PC-3 (cell line): ENCODE measurements at regions not wholly inside any gene's neighbourhood (a gene's known extent, or its start where the extent isn't known, plus 50 kb on each side); places are given as distances from the start of the nearest gene placed in this dataset.

ENCODE experiments used
- ATAC-seq: fragments of 200-7000 bp; cut with Tn5 transposase; 2 replicates; pipeline ENCODE4 v1.9.1; 2020; ENCODE audit warnings: mild to moderate bottlenecking, moderate library complexity
- BruUV-seq: library from RNA; stranded (reverse); fragments of 400-500 nt; replicated peaks from 2 replicates; lab custom pipeline; 2021; lab: Mats Ljungman, UMichigan
- CTCF ChIA-PET: fragments of 300-600 bp; sonication (Branson Sonifier 250); formaldehyde crosslinking; loops from one replicate; lab custom pipeline; 2022; ENCODE audit warnings: antibody characterized with exemption; lab: Charles Lee
- POLR2A ChIA-PET: fragments of 300-600 bp; sonication (Branson Sonifier 250); formaldehyde crosslinking; loops from one replicate; lab custom pipeline; 2022; ENCODE audit warnings: antibody characterized with exemption; ENCODE audit not compliant: unreplicated experiment; lab: Charles Lee
- DNase-seq: peaks from one replicate; pipeline ENCODE4 v3.0.0-alpha.2; 2015
- H2AFZ ChIP-seq: fragments of 300-600 bp; sonication (generic); 2 replicates; pipeline ENCODE4 v1.6.0; 2016; ENCODE audit warnings: antibody characterized with exemption, low read length
- H3F3A ChIP-seq: fragments of 300-600 bp; sonication (generic); one replicate; pipeline ENCODE4 v1.6.0; 2017; ENCODE audit warnings: antibody characterized with exemption, low read length, control low read depth, mild to moderate bottlenecking; ENCODE audit not compliant: unreplicated experiment
- H3K27ac ChIP-seq: fragments of 300-600 bp; sonication (generic); 2 replicates; pipeline ENCODE4 v1.5.1; 2016; ENCODE audit warnings: mild to moderate bottlenecking, low read length
- H3K27me3 ChIP-seq: fragments of 300-600 bp; sonication (generic); 2 replicates; pipeline ENCODE4 v1.6.1; 2016; ENCODE audit warnings: low read length, mixed read lengths
- H3K36me3 ChIP-seq: fragments of 300-600 bp; sonication (generic); 2 replicates; pipeline ENCODE4 v1.6.1; 2016; ENCODE audit warnings: low read depth, mixed run types, low read length, mixed read lengths
- H3K4me1 ChIP-seq: fragments of 300-600 bp; sonication (generic); 2 replicates; pipeline ENCODE4 v1.5.1; 2016; ENCODE audit warnings: low read length; ENCODE audit not compliant: insufficient read depth
- H3K4me2 ChIP-seq: fragments of 300-600 bp; sonication (generic); 2 replicates; pipeline ENCODE4 v1.6.0; 2016; ENCODE audit warnings: low read length
- H3K4me3 ChIP-seq: fragments of 300-600 bp; sonication (generic); 2 replicates; pipeline ENCODE4 v1.5.1; 2016; ENCODE audit warnings: mild to moderate bottlenecking, low read length, mixed read lengths
- H3K79me2 ChIP-seq: fragments of 300-600 bp; sonication (generic); 2 replicates; pipeline ENCODE4 v1.6.1; 2017; ENCODE audit warnings: low read length, mixed read lengths
- H3K9ac ChIP-seq: fragments of 300-600 bp; sonication (generic); 2 replicates; pipeline ENCODE4 v1.6.0; 2016; ENCODE audit warnings: mild to moderate bottlenecking, low read length
- H3K9me2 ChIP-seq: fragments of 300-600 bp; sonication (generic); replicated peaks from 2 replicates; pipeline ENCODE4 v1.6.1; 2016; ENCODE audit warnings: mixed run types, low read length, mixed read lengths
- H3K9me3 ChIP-seq: fragments of 300-600 bp; sonication (generic); 2 replicates; pipeline ENCODE4 v1.6.1; 2016; ENCODE audit warnings: low read length, mixed read lengths
- H4K20me1 ChIP-seq: fragments of 300-600 bp; sonication (generic); 2 replicates; pipeline ENCODE4 v1.6.1; 2016; ENCODE audit warnings: low read length, mixed read lengths
- EZH2 ChIP-seq: fragments of 300-600 bp; sonication (generic); IDR thresholded peaks from one replicate; pipeline ENCODE4 v1.6.1; 2017; ENCODE audit warnings: antibody characterized with exemption, mild to moderate bottlenecking, low read length; ENCODE audit not compliant: unreplicated experiment
- EZH2phosphoT487 ChIP-seq: fragments of 300-600 bp; sonication (generic); IDR thresholded peaks from 2 replicates; pipeline ENCODE4 v1.6.1; 2018; ENCODE audit warnings: mild to moderate bottlenecking, antibody characterized with exemption, low read length, borderline replicate concordance
- intact Hi-C: fragments of 100-400 bp; cut with micrococcal nuclease; formaldehyde crosslinking; loops from 2 replicates; pipeline ENCODE4 v1.9.0; 2023
- TF ChIP-seq, protein P1 (sequence below): fragments of 300-600 bp; sonication (generic); conservative IDR thresholded peaks from 2 replicates; pipeline ENCODE4 v1.5.1; 2017; ENCODE audit warnings: antibody characterized with exemption, low read depth, mild to moderate bottlenecking, low read length

DNA sequence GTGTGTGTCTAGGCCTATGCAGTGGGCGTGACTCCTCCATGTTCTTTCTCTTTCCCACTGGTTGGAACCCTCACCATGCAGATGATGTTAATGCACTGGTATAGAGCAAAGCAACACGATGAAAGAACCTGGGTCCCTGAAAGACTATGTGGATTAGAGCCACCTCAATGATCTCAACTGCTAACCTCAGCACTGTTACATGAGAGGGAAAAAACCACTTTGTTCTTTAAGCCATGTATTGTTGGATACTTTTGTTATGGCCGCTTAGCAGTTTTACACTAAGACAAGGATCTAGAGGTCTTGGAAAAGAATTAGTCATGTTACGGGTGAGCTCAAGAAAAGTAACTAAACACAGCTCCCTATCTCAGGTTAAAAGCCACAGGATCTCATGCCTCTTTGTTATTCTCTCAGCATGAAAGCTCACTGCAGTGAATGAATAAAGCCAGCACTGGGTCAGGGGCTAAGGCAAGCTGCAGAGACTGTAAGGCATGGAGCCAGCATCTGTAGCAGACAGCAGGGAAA lies 56.6 kb upstream of the RBBP6 start:
- no TSS peak for BruUV-seq
- Histone ChIP-seq H3K79me2 (no peaks in the 10 kb centered on the region), H3K4me1 (no peaks in the 10 kb centered on the region), H3K9me2 (no peaks in the 10 kb centered on the region), H3K4me3 (no peak overlapping the region), H3K9ac (no peak overlapping the region), H3K27ac (no peak overlapping the region), H3K36me3 (no peaks in the 10 kb centered on the region), H3K4me2 (no peak overlapping the region), H4K20me1 (no peaks in the 10 kb centered on the region), H3K9me3 (no peaks in the 10 kb centered on the region), H2AFZ (no peak overlapping the region), H3F3A (no peaks in the 10 kb centered on the region), H3K27me3 (peaks cover 61% of the 10 kb centered on the region)
- ChIA-PET POLR2A (no interaction called here), CTCF (no interaction called here)
- DNase-seq, result no peak
- no peak for ATAC-seq
- intact Hi-C loops, result no loop called here
- no peak for TF ChIP-seq EZH2
- TF ChIP-seq, protein P1, sequence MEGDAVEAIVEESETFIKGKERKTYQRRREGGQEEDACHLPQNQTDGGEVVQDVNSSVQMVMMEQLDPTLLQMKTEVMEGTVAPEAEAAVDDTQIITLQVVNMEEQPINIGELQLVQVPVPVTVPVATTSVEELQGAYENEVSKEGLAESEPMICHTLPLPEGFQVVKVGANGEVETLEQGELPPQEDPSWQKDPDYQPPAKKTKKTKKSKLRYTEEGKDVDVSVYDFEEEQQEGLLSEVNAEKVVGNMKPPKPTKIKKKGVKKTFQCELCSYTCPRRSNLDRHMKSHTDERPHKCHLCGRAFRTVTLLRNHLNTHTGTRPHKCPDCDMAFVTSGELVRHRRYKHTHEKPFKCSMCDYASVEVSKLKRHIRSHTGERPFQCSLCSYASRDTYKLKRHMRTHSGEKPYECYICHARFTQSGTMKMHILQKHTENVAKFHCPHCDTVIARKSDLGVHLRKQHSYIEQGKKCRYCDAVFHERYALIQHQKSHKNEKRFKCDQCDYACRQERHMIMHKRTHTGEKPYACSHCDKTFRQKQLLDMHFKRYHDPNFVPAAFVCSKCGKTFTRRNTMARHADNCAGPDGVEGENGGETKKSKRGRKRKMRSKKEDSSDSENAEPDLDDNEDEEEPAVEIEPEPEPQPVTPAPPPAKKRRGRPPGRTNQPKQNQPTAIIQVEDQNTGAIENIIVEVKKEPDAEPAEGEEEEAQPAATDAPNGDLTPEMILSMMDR, result no peak
- no peak for TF ChIP-seq EZH2phosphoT487

DNA sequence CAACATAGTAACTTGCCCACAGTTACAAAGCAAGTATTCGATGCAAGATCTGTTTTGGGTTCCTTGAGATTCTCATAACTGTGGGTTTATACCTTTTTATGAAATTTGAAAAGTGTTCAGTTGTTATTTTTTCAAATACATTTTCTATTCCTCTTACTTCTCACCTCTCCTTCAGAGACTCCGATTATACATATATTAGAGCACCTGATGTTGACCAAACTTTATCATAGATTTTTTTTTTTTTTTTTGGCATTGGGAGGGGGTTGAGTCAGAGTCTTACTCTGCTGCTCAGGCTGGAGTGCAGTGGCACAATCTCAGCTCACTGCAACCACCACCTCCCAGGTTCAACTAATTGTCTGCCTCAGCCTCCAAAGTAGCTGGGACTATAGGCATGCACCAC lies 51.3 kb upstream of the RBBP6 start:
- no TSS peak for BruUV-seq
- intact Hi-C loops, result no loop called here
- DNase-seq (no peak), ATAC-seq (no peak)
- ChIA-PET POLR2A (no interaction called here), CTCF (no interaction called here)
- Histone ChIP-seq H3K4me2 (no peak overlapping the region), H2AFZ (no peak overlapping the region), H3K4me3 (no peak overlapping the region), H3F3A (no peaks in the 10 kb centered on the region), H3K9me2 (no peaks in the 10 kb centered on the region), H3K9me3 (no peaks in the 10 kb centered on the region), H3K9ac (no peak overlapping the region), H3K4me1 (no peaks in the 10 kb centered on the region), H3K27me3 (peaks cover 39% of the 10 kb centered on the region), H3K79me2 (no peaks in the 10 kb centered on the region), H3K36me3 (no peaks in the 10 kb centered on the region), H3K27ac (no peak overlapping the region), H4K20me1 (no peaks in the 10 kb centered on the region)
- TF ChIP-seq EZH2phosphoT487 (no peak), EZH2 (no peak)
- TF ChIP-seq, protein P1, result no peak
